ENCODE measurements at regions not wholly inside any gene's neighbourhood (a gene's known extent, or its start where the extent isn't known, plus 50 kb on each side); places are given as distances from the start of the nearest gene placed in this dataset.

DNA sequence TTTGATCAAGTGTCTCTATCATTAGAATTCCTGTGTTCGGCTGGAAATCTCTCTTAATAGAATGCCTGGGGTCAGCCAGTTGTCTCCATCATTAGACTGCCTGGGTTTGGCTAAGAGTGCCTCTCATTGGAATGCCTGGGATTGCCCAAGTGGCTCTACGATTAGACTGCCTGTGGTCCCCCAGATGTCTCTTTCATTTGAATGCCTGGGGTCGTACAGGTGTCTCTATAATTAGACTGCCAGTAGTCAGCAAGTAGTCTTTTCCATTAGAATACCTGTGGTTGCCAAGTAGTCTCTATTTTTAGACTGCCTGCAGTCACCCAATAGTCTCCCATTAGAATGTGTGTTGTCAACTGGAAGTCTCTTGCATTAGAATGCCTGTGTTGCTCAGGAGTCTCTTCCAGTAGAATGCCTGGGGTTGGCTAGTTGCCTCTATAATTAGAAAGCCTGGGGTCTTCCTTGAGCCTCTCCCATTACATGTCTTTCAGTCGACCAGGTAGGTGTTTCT lies 1523.2 kb downstream of the UQCRFS1 start:
- Histone ChIP-seq H3K79me2 (ENCODE audit: insufficient read depth, low read length) (no peaks in the 10 kb centered on the region), H3K4me2 (ENCODE audit: low read depth, low read length, poor library complexity, severe bottlenecking) (no peak overlapping the region), H3F3A (ENCODE audit: low read depth) (no peaks in the 10 kb centered on the region), H3K9ac (ENCODE audit: low read depth, low read length, poor library complexity, severe bottlenecking) (no peak overlapping the region), H3K9me2 (replicated peaks; ENCODE audit: low read depth, low read length) (no peaks in the 10 kb centered on the region), H2AFZ (ENCODE audit: low read length) (no peak overlapping the region), H3K9me3 (ENCODE audit: insufficient read depth, low read depth, low read length) (peaks cover 11% of the 10 kb centered on the region; the same call in 1 of the 2 replicates), H3K4me1 (ENCODE audit: insufficient read depth, low read length, poor library complexity, severe bottlenecking) (no peaks in the 10 kb centered on the region), H3K27me3 (ENCODE audit: insufficient read depth, low read length, poor library complexity, severe bottlenecking) (no peaks in the 10 kb centered on the region), H4K20me1 (ENCODE audit: insufficient read depth, low read length, poor library complexity, severe bottlenecking) (no peaks in the 10 kb centered on the region), H3K4me3 (ENCODE audit: low read length, poor library complexity, severe bottlenecking) (no peak overlapping the region), H3K36me3 (ENCODE audit: insufficient read depth, low read length) (no peaks in the 10 kb centered on the region)
- TF ChIP-seq EZH2phosphoT487 (IDR thresholded peaks at IDR 0.05; ENCODE audit: borderline replicate concordance) = no peak
- TF ChIP-seq, protein P1, sequence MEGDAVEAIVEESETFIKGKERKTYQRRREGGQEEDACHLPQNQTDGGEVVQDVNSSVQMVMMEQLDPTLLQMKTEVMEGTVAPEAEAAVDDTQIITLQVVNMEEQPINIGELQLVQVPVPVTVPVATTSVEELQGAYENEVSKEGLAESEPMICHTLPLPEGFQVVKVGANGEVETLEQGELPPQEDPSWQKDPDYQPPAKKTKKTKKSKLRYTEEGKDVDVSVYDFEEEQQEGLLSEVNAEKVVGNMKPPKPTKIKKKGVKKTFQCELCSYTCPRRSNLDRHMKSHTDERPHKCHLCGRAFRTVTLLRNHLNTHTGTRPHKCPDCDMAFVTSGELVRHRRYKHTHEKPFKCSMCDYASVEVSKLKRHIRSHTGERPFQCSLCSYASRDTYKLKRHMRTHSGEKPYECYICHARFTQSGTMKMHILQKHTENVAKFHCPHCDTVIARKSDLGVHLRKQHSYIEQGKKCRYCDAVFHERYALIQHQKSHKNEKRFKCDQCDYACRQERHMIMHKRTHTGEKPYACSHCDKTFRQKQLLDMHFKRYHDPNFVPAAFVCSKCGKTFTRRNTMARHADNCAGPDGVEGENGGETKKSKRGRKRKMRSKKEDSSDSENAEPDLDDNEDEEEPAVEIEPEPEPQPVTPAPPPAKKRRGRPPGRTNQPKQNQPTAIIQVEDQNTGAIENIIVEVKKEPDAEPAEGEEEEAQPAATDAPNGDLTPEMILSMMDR (conservative IDR thresholded peaks at IDR 0.05; ENCODE audit: low read length) = no peak

GRCh38 chr19:27684293-27684692 lies 1528.7 kb downstream of the UQCRFS1 start:
- Histone ChIP-seq H3K27me3 (ENCODE audit: insufficient read depth, low read length, poor library complexity, severe bottlenecking) (no peaks in the 10 kb centered on the region), H3K9me2 (replicated peaks; ENCODE audit: low read depth, low read length) (0 out of 2 replicates have a peak, but pooled peaks cover 5% of the 10 kb centered on the region), H2AFZ (ENCODE audit: low read length) (no peak overlapping the region), H3K4me2 (ENCODE audit: low read depth, low read length, poor library complexity, severe bottlenecking) (no peak overlapping the region), H4K20me1 (ENCODE audit: insufficient read depth, low read length, poor library complexity, severe bottlenecking) (no peaks in the 10 kb centered on the region), H3K4me3 (ENCODE audit: low read length, poor library complexity, severe bottlenecking) (no peak overlapping the region), H3K4me1 (ENCODE audit: insufficient read depth, low read length, poor library complexity, severe bottlenecking) (no peaks in the 10 kb centered on the region), H3K9me3 (ENCODE audit: insufficient read depth, low read depth, low read length) (peaks cover 20% of the 10 kb centered on the region), H3K36me3 (ENCODE audit: insufficient read depth, low read length) (no peaks in the 10 kb centered on the region), H3K79me2 (ENCODE audit: insufficient read depth, low read length) (no peaks in the 10 kb centered on the region), H3K9ac (ENCODE audit: low read depth, low read length, poor library complexity, severe bottlenecking) (no peak overlapping the region), H3F3A (ENCODE audit: low read depth) (no peaks in the 10 kb centered on the region)
- TF ChIP-seq EZH2phosphoT487 (IDR thresholded peaks at IDR 0.05; ENCODE audit: borderline replicate concordance) = no peak
- TF ChIP-seq, protein P1 (conservative IDR thresholded peaks at IDR 0.05; ENCODE audit: low read length) = no peak

- Histone ChIP-seq H3K9me3 (ENCODE audit: insufficient read depth, low read depth, low read length) (peaks cover 25% of the 10 kb centered on the region), H3F3A (ENCODE audit: low read depth) (no peaks in the 10 kb centered on the region), H3K27me3 (ENCODE audit: insufficient read depth, low read length, poor library complexity, severe bottlenecking) (no peaks in the 10 kb centered on the region), H2AFZ (ENCODE audit: low read length) (no peak overlapping the region), H3K9me2 (replicated peaks; ENCODE audit: low read depth, low read length) (0 out of 2 replicates have a peak, but pooled peaks cover 5% of the 10 kb centered on the region), H3K9ac (ENCODE audit: low read depth, low read length, poor library complexity, severe bottlenecking) (no peak overlapping the region), H3K4me1 (ENCODE audit: insufficient read depth, low read length, poor library complexity, severe bottlenecking) (no peaks in the 10 kb centered on the region), H3K4me3 (ENCODE audit: low read length, poor library complexity, severe bottlenecking) (no peak overlapping the region), H3K79me2 (ENCODE audit: insufficient read depth, low read length) (no peaks in the 10 kb centered on the region), H3K4me2 (ENCODE audit: low read depth, low read length, poor library complexity, severe bottlenecking) (no peak overlapping the region), H3K36me3 (ENCODE audit: insufficient read depth, low read length) (no peaks in the 10 kb centered on the region), H4K20me1 (ENCODE audit: insufficient read depth, low read length, poor library complexity, severe bottlenecking) (no peaks in the 10 kb centered on the region)
- TF ChIP-seq, protein P1 (conservative IDR thresholded peaks at IDR 0.05; ENCODE audit: low read length) = no peak
- no peak for TF ChIP-seq EZH2phosphoT487 (IDR thresholded peaks at IDR 0.05; ENCODE audit: borderline replicate concordance)
Measured at GRCh38 chr19:27681972-27682371, 1531.0 kb downstream of the UQCRFS1 start.

Data from Loucy (cell line).